ENCODE measurements at regions not wholly inside any gene's neighbourhood (a gene's known extent, or its start where the extent isn't known, plus 50 kb on each side); places are given as distances from the start of the nearest gene placed in this dataset.

- no peak overlapping the region for H3K4me3 ChIP-seq (ENCODE audit: low read depth, low read length)
- no peaks in the 10 kb centered on the region for H3K9me3 ChIP-seq (ENCODE audit: insufficient read depth, low read depth, low read length)
- H3K36me3 ChIP-seq (ENCODE audit: control insufficient read depth in 1 of 2, insufficient read depth in 2 of 2, low read length in 2 of 2): no peaks in the 10 kb centered on the region
- no peak overlapping the region for H2AK5ac ChIP-seq (ENCODE audit: low read length)
- H3K79me1 ChIP-seq (ENCODE audit: low read length): peaks cover 2% of the 10 kb centered on the region
- peak overlapping the region; percentile 56 for H3K27ac ChIP-seq (ENCODE audit: low read depth, low read length)
- no peak overlapping the region for H4K12ac ChIP-seq (ENCODE audit: low read depth, low read length)
- H3K4ac ChIP-seq (ENCODE audit: low read depth, low read length): no peak overlapping the region
- no peaks in the 10 kb centered on the region for H3K27me3 ChIP-seq (ENCODE audit: insufficient read depth, low read length)
- no peaks in the 10 kb centered on the region for H3K79me2 ChIP-seq (ENCODE audit: control insufficient read depth, insufficient read depth, low read length, poor library complexity)
- no peak overlapping the region for H2BK120ac ChIP-seq (ENCODE audit: insufficient read depth, low read length, poor library complexity)
- DNase-seq: peak in 1 of 2 donors; percentile 48
- H2AFZ ChIP-seq (ENCODE audit: insufficient read depth, low read length, poor library complexity): no peak overlapping the region
- no peak overlapping the region for H4K91ac ChIP-seq (ENCODE audit: low read depth, low read length)
- no CpG with 5 or more reads among the region's 2 CpGs for WGBS (ENCODE audit: extremely low coverage, insufficient coverage, insufficient read length)
- no peak overlapping the region for H3K9ac ChIP-seq (ENCODE audit: low read length)
- H2BK12ac ChIP-seq (ENCODE audit: low read length): no peak overlapping the region
- H3K23ac ChIP-seq (ENCODE audit: low read length): no peak overlapping the region
- no peak overlapping the region for H2BK5ac ChIP-seq (ENCODE audit: low read depth, low read length, poor library complexity)
- no peak overlapping the region for H3K14ac ChIP-seq (ENCODE audit: low read length)
- H3K4me1 ChIP-seq (ENCODE audit: control insufficient read depth in 1 of 2, insufficient read depth in 2 of 2, low read length in 2 of 2): peaks cover 2% of the 10 kb centered on the region in 2 experiments
- H3K18ac ChIP-seq (ENCODE audit: low read length): no peak overlapping the region
- no peak overlapping the region for H4K8ac ChIP-seq (ENCODE audit: low read depth, low read length)
- no peak overlapping the region for H3K4me2 ChIP-seq (ENCODE audit: low read length)
Measured at GRCh38 chrX:123084797-123085196, 99.3 kb upstream of the GRIA3 start.

- Histone ChIP-seq H2BK120ac (ENCODE audit: insufficient read depth, low read length, poor library complexity) (no peak overlapping the region), H4K91ac (ENCODE audit: low read depth, low read length) (no peak overlapping the region), H3K14ac (ENCODE audit: low read length) (no peak overlapping the region), H3K79me2 (ENCODE audit: control insufficient read depth, insufficient read depth, low read length, poor library complexity) (no peaks in the 10 kb centered on the region), H4K8ac (ENCODE audit: low read depth, low read length) (no peak overlapping the region), H3K23ac (ENCODE audit: low read length) (no peak overlapping the region), H3K79me1 (ENCODE audit: low read length) (peaks cover 2% of the 10 kb centered on the region), H2BK12ac (ENCODE audit: low read length) (no peak overlapping the region), H2BK5ac (ENCODE audit: low read depth, low read length, poor library complexity) (no peak overlapping the region), H4K12ac (ENCODE audit: low read depth, low read length) (no peak overlapping the region), H3K4ac (ENCODE audit: low read depth, low read length) (no peak overlapping the region), H2AK5ac (ENCODE audit: low read length) (no peak overlapping the region), H3K27me3 (ENCODE audit: insufficient read depth, low read length) (no peaks in the 10 kb centered on the region), H3K4me2 (ENCODE audit: low read length) (no peak overlapping the region), H3K18ac (ENCODE audit: low read length) (no peak overlapping the region), H3K4me3 (ENCODE audit: low read depth, low read length) (no peak overlapping the region), H2AFZ (ENCODE audit: insufficient read depth, low read length, poor library complexity) (no peak overlapping the region), H3K9ac (ENCODE audit: low read length) (no peak overlapping the region), H3K4me1 (ENCODE audit: control insufficient read depth in 1 of 2, insufficient read depth in 2 of 2, low read length in 2 of 2) (peaks cover 2% of the 10 kb centered on the region in 2 experiments), H3K27ac (ENCODE audit: low read depth, low read length) (peak overlapping the region; percentile 56), H3K36me3 (ENCODE audit: control insufficient read depth in 1 of 2, insufficient read depth in 2 of 2, low read length in 2 of 2) (no peaks in the 10 kb centered on the region), H3K9me3 (ENCODE audit: insufficient read depth, low read depth, low read length) (no peaks in the 10 kb centered on the region)
- DNase-seq: peak in 1 of 2 donors; percentile 40
- no CpG with 5 or more reads among the region's 5 CpGs for WGBS (ENCODE audit: extremely low coverage, insufficient coverage, insufficient read length)
Measured at GRCh38 chrX:123085311-123085940, 98.7 kb upstream of the GRIA3 start.

DNA sequence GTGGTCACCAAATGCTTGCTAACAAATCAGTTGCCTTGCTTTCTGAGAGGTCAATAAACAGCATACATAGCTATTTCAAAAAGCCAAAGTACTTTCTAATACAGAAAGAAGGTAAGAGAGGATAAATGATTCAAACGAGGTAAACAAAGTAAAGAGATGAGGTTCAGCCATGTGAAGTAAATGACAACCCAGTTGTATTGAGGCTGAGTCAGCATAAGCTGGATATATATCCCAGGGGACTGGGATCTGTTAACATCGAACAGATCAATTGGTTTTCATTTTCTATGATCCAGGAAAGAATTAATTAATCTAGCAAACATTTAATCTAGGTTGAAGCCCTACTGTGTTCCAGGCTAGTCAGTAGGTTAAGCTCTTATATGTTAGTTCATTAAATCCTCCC lies 97.3 kb upstream of the GRIA3 start:
- no peak overlapping the region for H3K18ac ChIP-seq (ENCODE audit: low read length)
- H3K14ac ChIP-seq (ENCODE audit: low read length): no peak overlapping the region
- H3K9ac ChIP-seq (ENCODE audit: low read length): no peak overlapping the region
- no peak overlapping the region for H2AK5ac ChIP-seq (ENCODE audit: low read length)
- H3K23ac ChIP-seq (ENCODE audit: low read length): no peak overlapping the region
- WGBS (ENCODE audit: extremely low coverage, insufficient coverage, insufficient read length): no CpG with 5 or more reads among the region's 2 CpGs
- no peaks in the 10 kb centered on the region for H3K36me3 ChIP-seq (ENCODE audit: control insufficient read depth in 1 of 2, insufficient read depth in 2 of 2, low read length in 2 of 2)
- no peak overlapping the region for H2BK12ac ChIP-seq (ENCODE audit: low read length)
- H3K27me3 ChIP-seq (ENCODE audit: insufficient read depth, low read length): no peaks in the 10 kb centered on the region
- DNase-seq: no peak
- no peak overlapping the region for H4K8ac ChIP-seq (ENCODE audit: low read depth, low read length)
- H3K4ac ChIP-seq (ENCODE audit: low read depth, low read length): no peak overlapping the region
- no peaks in the 10 kb centered on the region for H3K79me2 ChIP-seq (ENCODE audit: control insufficient read depth, insufficient read depth, low read length, poor library complexity)
- no peak overlapping the region for H2AFZ ChIP-seq (ENCODE audit: insufficient read depth, low read length, poor library complexity)
- peaks cover 2% of the 10 kb centered on the region for H3K79me1 ChIP-seq (ENCODE audit: low read length)
- peaks cover 2% of the 10 kb centered on the region in 2 experiments for H3K4me1 ChIP-seq (ENCODE audit: control insufficient read depth in 1 of 2, insufficient read depth in 2 of 2, low read length in 2 of 2)
- no peak overlapping the region for H3K4me3 ChIP-seq (ENCODE audit: low read depth, low read length)
- H3K27ac ChIP-seq (ENCODE audit: low read depth, low read length): no peak overlapping the region
- no peak overlapping the region for H4K12ac ChIP-seq (ENCODE audit: low read depth, low read length)
- H2BK120ac ChIP-seq (ENCODE audit: insufficient read depth, low read length, poor library complexity): no peak overlapping the region
- H4K91ac ChIP-seq (ENCODE audit: low read depth, low read length): no peak overlapping the region
- no peaks in the 10 kb centered on the region for H3K9me3 ChIP-seq (ENCODE audit: insufficient read depth, low read depth, low read length)
- no peak overlapping the region for H3K4me2 ChIP-seq (ENCODE audit: low read length)
- no peak overlapping the region for H2BK5ac ChIP-seq (ENCODE audit: low read depth, low read length, poor library complexity)

DNA sequence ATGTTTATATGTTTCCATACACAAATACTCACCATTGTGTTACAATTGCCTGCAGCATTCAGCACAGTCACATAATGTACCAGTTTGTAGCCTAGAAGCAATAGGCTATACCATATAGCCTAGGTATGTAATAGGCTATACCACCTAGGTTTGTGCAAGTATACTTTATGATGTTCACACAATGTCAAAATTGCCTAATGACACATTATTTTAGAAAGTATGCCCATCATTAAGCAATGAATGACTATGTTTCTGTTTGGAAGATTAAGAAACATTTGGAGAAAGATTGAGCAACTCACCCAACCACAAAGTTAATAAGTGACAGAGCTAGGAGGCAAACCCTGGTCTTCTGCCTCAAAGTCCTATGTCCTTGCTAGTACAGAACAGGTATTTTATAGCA lies 96.8 kb upstream of the GRIA3 start:
- Histone ChIP-seq H3K18ac (ENCODE audit: low read length) (no peak overlapping the region), H4K8ac (ENCODE audit: low read depth, low read length) (no peak overlapping the region), H2AFZ (ENCODE audit: insufficient read depth, low read length, poor library complexity) (no peak overlapping the region), H2BK5ac (ENCODE audit: low read depth, low read length, poor library complexity) (no peak overlapping the region), H3K4me2 (ENCODE audit: low read length) (no peak overlapping the region), H3K9ac (ENCODE audit: low read length) (no peak overlapping the region), H3K23ac (ENCODE audit: low read length) (no peak overlapping the region), H3K9me3 (ENCODE audit: insufficient read depth, low read depth, low read length) (no peaks in the 10 kb centered on the region), H3K4ac (ENCODE audit: low read depth, low read length) (no peak overlapping the region), H3K4me1 (ENCODE audit: control insufficient read depth in 1 of 2, insufficient read depth in 2 of 2, low read length in 2 of 2) (peaks cover 2% of the 10 kb centered on the region in 2 experiments), H3K79me2 (ENCODE audit: control insufficient read depth, insufficient read depth, low read length, poor library complexity) (no peaks in the 10 kb centered on the region), H3K14ac (ENCODE audit: low read length) (no peak overlapping the region), H2BK12ac (ENCODE audit: low read length) (no peak overlapping the region), H2BK120ac (ENCODE audit: insufficient read depth, low read length, poor library complexity) (no peak overlapping the region), H2AK5ac (ENCODE audit: low read length) (no peak overlapping the region), H3K27ac (ENCODE audit: low read depth, low read length) (no peak overlapping the region), H3K27me3 (ENCODE audit: insufficient read depth, low read length) (no peaks in the 10 kb centered on the region), H4K91ac (ENCODE audit: low read depth, low read length) (no peak overlapping the region), H3K4me3 (ENCODE audit: low read depth, low read length) (no peak overlapping the region), H3K36me3 (ENCODE audit: control insufficient read depth in 1 of 2, insufficient read depth in 2 of 2, low read length in 2 of 2) (no peaks in the 10 kb centered on the region), H4K12ac (ENCODE audit: low read depth, low read length) (no peak overlapping the region), H3K79me1 (ENCODE audit: low read length) (peaks cover 2% of the 10 kb centered on the region)
- peak in 1 of 2 donors; percentile 69 for DNase-seq
